GM12892 (cell line): ENCODE measurements at regions not wholly inside any gene's neighbourhood (a gene's known extent, or its start where the extent isn't known, plus 50 kb on each side); places are given as distances from the start of the nearest gene placed in this dataset.

ENCODE experiments used
- DNase-seq: peaks from one replicate; pipeline ENCODE4 v3.0.0; 2011; ENCODE audit not compliant: insufficient read length
- FAIRE-seq: peaks from 2 replicates; lab custom pipeline; 2011; peaks lifted over from hg19 to GRCh38; lab: Jason Lieb, UNC
- POLR2A ChIP-seq: IDR thresholded peaks from 2 replicates; pipeline ENCODE4 v1.6.1; 2011; ENCODE audit warnings: low read depth, low read length, control low read depth
- POLR2AphosphoS5 ChIP-seq: IDR thresholded peaks from 2 replicates; pipeline ENCODE4 v1.6.1; 2011; ENCODE audit warnings: low read depth, low read length, control low read depth
- TAF1 ChIP-seq: IDR thresholded peaks from 2 replicates; pipeline ENCODE4 v1.6.1; 2011; ENCODE audit warnings: low read depth, mild to moderate bottlenecking, control low read depth, low read length, borderline replicate concordance

DNA sequence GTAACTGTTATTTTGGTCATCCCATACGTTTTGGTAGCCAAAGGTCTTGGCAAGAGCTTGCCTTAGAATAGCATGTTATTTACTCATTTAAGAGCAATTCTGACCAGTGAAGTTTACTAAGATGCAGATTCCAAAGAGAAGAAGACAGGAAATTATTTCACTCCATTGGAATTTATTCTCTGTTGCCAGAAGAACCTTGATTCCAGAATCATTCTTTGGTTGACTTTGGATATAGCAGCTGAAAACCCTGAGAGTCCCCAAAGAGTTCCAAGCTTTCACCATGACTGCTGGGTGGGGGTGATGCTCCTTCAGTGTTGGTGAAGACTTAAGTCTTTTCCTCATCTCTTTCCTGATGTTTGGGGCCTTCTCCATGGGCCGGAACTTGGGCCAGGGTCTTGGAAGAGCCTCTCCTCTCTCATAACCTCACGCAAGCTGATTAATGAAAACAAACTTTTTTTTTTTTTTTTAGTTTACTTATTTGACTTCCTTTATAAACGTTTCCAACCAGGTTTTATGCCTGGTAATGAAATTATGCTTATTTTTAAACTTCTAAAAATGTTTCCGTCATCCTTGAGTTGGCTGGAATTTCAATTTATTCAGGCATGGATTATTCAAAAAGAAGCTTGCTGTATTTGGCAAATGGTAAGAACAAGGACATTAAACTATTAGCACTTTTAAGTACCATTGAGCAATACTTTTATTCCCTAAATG, 192.0 kb downstream of the MTX2 start:
- no peak for TF ChIP-seq POLR2A
- TF ChIP-seq POLR2AphosphoS5 = no peak
- no peak for TF ChIP-seq TAF1
- FAIRE-seq (no peak), DNase-seq (no peak)

DNA sequence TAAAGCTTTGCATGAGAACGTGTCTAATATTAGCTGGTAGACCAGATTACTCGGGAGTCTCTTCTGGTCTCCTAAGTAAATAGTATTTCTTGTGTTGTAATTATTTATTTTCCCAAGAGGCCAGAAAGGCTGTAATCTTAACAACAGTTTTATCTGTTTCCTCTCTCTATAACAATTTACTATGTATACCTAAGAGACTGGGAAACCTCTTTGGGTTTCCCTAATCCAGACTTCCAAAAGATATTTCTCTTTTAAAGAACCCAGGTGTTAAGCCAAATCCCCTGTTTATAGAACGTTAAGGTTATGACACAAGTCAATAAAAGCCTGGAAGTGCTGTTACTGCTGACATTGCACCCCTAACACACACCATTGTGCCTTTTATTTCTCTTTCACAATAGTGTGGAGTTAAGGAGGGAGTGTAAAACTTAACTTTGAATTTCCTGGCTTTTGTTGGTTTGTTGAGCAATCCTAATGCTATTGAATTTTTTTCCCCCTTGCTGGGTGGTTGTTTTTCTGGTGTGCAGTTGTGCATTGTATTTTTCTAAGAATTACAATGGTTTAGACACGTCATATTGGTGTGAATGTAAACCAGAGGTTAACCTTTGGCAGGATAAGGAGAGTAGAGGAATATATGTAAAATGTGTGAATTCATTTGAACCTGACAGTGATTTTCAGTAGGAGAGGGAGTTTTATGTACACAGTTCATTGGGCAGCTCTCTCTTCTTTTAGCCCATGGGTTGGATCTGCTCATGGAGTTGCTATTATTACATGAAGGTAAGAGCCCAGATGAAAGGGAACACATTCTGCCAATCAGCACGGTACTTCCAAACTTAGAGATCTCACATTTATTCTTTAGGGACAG, 192.8 kb downstream of the MTX2 start:
- TF ChIP-seq TAF1 (no peak), POLR2AphosphoS5 (no peak), POLR2A (no peak)
- DNase-seq (no peak), FAIRE-seq (no peak)

DNA sequence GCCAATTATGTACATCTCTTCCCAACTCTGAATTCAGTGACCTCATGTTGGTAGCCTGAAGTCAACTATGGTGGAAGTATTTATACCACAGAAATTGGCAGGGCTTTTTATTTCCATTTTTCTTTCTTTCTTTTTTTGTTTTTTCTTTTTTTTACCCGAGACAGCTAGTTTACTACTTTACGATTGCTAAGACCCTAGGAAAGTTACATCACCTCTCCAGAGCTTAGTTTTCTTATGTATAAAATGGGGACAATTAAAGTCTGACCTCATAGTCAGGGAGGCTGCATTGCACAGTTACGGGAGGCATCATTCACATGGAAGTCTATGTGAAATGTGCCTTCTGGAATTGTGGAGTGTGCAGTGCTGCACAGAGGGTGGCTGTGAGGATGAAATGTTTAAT, 194.3 kb downstream of the MTX2 start:
- TF ChIP-seq TAF1 (no peak), POLR2AphosphoS5 (no peak), POLR2A (no peak)
- no peak for FAIRE-seq
- DNase-seq = no peak

DNA sequence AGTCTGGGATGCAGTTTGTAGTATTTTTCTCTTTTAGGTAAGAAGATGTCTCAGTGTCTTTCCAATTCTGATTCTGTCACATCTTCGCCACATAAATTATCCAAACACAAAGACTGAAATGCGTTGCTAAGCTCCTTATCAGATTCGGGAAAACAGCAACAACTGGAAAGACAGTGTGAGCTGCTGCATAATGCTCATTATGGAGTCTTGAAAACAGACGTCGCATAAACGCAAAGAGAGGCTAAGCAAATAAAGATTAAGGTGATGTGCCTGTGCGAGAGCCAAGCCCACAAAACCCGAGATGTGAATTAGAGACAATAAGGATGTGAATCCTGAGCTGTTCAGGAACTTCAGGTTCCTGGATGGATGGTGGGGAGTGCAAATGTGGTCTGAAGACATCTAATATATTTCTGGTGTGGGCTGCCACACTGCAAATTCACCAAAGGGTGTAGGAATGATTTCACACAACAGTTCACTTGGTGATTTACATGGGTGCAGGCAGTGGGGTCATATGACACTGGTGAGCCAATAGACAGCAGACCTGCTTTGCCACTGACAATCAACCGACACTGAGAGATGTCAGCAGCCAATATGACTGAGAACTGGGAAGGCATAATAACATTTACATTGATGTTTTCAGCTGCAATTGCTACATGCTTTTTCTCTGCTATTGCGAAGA, 195.8 kb downstream of the MTX2 start:
- no peak for FAIRE-seq
- no peak for DNase-seq
- TF ChIP-seq POLR2A (no peak), TAF1 (no peak), POLR2AphosphoS5 (no peak)

DNA sequence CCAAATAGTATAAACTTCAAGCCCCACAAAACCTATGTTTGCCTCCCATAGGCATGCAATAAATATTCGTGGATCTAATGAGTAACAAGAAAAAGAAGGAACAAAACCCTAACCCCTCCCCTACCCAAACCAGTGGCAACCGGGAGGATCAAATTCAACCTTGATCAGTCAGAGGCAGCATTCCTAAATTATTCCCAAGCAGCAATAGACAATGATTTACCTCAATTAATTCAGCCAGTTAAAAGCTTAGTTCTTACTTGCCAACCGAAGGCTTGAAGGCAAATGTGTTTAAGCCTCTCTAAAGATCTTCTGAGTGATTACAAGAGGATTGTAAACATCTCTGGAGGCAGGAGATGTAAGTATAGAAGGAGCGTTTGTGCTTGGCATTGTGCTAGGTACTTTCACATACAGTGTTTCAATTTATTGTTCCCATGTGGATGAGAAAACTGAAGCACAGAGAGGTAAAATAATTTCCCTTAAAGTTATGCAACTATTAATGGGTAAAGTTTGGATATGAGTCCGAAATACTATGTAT, 197.7 kb downstream of the MTX2 start:
- FAIRE-seq (no peak), DNase-seq (no peak)
- TF ChIP-seq POLR2A (no peak), TAF1 (no peak)

DNA sequence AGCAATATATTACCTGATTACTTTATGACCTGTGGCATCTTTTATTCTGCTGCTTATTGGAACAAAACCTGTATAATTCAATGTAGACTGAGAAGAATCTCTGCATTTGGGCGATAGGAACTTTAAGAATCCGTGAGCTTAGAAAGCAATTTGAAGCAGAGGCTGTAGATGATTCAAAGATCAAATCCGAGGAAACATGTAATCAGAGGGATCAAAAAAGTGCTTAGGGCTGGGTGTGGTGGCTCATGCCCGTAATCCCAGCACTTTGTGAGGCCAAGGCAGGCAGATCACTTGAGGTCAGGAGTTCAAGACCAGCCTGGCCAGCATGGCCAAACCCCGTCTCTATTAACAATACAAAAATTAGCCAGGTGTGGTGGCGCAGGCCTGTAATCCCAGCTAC, 198.4 kb downstream of the MTX2 start:
- TF ChIP-seq POLR2A = no peak
- TF ChIP-seq TAF1 = no peak
- no peak for TF ChIP-seq POLR2AphosphoS5
- no peak for FAIRE-seq

DNA sequence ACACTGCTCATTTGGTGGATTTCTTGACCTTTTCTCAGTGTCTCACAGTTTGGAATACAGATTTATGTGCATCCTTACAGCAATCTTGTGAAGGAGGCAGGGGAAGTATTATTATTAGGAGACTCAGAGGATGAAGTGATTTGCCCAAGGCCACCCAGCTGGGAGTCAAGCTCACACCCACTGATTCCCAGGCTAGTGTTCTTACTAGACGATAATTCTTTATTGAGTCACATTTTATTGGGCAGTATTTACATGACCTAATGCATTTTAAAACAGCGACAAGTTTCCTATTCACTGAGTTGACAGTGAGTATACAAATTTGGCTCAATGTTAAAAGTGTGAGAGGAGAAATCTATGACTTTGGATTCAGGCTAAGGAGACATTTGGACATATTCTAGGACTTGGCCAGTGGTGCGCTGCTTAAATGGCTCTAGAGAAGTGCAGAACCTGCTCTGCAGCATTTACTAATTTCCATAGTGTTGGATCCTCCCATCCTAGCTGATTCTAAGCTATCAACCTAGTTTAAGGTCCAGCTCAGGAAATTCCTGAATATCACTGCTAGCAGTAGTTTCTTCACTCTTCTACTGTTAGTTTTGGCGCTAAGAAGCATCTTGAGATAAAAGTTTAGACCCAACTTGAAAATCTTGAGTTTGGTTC, 199.3 kb downstream of the MTX2 start:
- no peak for TF ChIP-seq POLR2A
- no peak for TF ChIP-seq POLR2AphosphoS5
- TF ChIP-seq TAF1 = no peak
- DNase-seq = no peak
- no peak for FAIRE-seq

More for the DNA sequence above, 198.4 kb downstream of the MTX2 start:
- no peak for DNase-seq

DNA sequence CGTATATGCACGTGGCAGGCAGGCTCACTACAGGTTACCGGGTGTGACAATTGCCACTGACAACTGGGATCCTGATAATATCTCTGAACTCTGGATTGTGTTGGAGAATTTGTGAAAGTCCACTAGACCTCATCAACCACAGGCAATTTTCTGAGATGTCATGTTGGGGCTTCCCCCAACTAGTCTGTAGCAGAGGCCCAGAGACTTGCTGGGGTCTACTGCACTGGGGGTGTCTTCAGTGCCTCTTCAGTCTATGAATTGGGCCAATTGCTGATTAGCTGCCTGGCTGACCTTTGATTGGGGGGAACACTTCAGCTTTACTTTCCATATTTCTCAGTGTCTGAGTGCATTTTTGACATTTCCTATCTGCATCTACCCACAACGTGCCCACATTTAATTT, 201.5 kb downstream of the MTX2 start:
- no peak for FAIRE-seq
- no peak for DNase-seq
- no peak for TF ChIP-seq POLR2AphosphoS5
- TF ChIP-seq POLR2A = no peak
- TF ChIP-seq TAF1 = no peak

DNA sequence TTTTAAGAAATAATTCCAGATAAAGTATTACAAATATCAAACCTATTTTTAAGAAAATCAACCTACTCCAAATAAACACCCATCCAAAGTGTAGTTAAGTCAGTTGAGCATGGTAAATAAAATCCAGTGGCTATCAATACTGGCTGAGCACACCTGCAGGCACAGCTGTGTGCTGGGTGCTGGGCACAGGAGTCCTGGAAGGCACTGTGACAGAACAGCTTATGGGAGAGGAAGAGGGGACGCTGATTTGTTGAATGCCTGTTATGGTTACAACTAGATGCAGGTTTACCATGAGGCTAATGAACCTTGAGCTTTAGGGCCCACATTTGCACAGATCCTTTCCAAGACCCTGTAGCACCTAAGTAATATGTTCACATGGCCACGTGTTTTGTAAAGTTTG, 202.7 kb downstream of the MTX2 start:
- TF ChIP-seq POLR2AphosphoS5 = no peak
- TF ChIP-seq TAF1 = no peak
- TF ChIP-seq POLR2A = no peak
- DNase-seq (no peak), FAIRE-seq (no peak)

DNA sequence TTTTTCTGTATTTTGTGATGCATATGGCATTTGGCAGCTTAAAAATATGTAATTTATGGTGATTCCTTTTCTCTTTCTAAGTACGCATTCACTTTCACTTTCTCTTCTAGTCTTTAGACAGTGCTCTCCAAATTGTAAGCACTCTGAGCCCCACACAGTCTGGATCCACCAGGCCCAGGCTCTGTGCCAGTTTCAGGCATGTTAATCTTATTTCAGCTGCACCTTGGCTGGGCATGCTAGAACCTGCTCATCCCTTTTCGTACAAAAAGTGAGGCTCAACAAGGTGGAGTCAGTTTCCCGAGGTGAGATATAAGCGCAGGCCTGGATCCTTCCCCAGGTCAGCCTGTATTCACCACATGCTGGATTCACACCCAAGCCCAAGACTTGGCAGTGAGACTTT, 203.9 kb downstream of the MTX2 start:
- no peak for FAIRE-seq
- TF ChIP-seq POLR2A (no peak), POLR2AphosphoS5 (no peak), TAF1 (no peak)
- DNase-seq = no peak

DNA sequence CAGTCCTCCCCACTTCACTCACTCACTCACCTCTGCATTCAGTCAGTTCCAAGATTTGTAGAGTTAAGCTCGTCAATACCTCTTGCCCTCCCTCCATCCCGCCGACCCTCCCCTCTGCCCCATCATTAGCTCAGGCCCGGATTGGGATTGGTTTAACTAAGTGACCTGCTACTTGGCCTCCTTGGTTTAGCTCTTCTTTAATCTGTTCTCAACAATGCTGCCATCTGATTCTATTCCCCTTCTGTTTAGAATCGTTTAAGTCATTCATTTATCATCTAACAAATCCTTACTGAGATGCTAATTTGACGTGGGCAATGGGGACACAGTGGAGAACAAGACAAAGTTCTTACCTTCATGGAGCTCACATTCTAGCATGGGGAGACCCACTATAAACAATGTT, 204.6 kb downstream of the MTX2 start:
- DNase-seq (no peak), FAIRE-seq (no peak)
- TF ChIP-seq POLR2AphosphoS5 (no peak), POLR2A (no peak), TAF1 (no peak)
